HepG2 (cell line): ENCODE measurements at regions not wholly inside any gene's neighbourhood (a gene's known extent, or its start where the extent isn't known, plus 50 kb on each side); places are given as distances from the start of the nearest gene placed in this dataset.
A peak's percentile ranks its signal among the peaks of the same experiment; 100 is the strongest.

Experiments used
- ATM ChIP-seq: fragments of 450-650 bp; IDR thresholded peaks from 2 replicates; pipeline ENCODE4 v1.7.1; 2017; ENCODE audit warnings: mild to moderate bottlenecking, borderline replicate concordance
- CCAR2 ChIP-seq: fragments of 200-400 bp; formaldehyde crosslinking; optimal IDR thresholded peaks from 2 replicates; pipeline ENCODE3; 2018; ENCODE audit warnings: low read depth, mild to moderate bottlenecking, low read length, moderate library complexity
- DMTF1 ChIP-seq: sonication (generic); formaldehyde crosslinking; IDR thresholded peaks from 2 replicates; pipeline ENCODE4 v1.4.0; 2020; ENCODE audit warnings: mild to moderate bottlenecking, missing genetic modification reagents
- FOXO4 ChIP-seq: sonication (generic); formaldehyde crosslinking; conservative IDR thresholded peaks from 2 replicates; pipeline ENCODE4 v1.8.1; 2023; ENCODE audit warnings: missing genetic modification reagents
- HBP1 ChIP-seq: IDR thresholded peaks from 2 replicates; pipeline ENCODE4 v1.6.1; 2016; ENCODE audit warnings: low read depth, control low read depth
- NCOR1 ChIP-seq: fragments of 200-600 bp; sonication (generic); IDR thresholded peaks from 2 replicates; pipeline ENCODE4 v1.7.0; 2017; ENCODE audit warnings: antibody characterized with exemption, low read length, borderline replicate concordance
- NFE2 ChIP-seq: sonication (generic); formaldehyde crosslinking; IDR thresholded peaks from 2 replicates; pipeline ENCODE4 v1.4.0; 2020; ENCODE audit warnings: missing genetic modification reagents
- NFIC ChIP-seq: IDR thresholded peaks from 2 replicates; pipeline ENCODE4 v1.6.1; 2012; ENCODE audit warnings: mild to moderate bottlenecking, low read length, inconsistent platforms
- RNF219 ChIP-seq: sonication (generic); formaldehyde crosslinking; IDR thresholded peaks from 2 replicates; pipeline ENCODE4 v1.5.0; 2020; ENCODE audit warnings: mild to moderate bottlenecking, missing genetic modification reagents
- SALL2 ChIP-seq: sonication (generic); formaldehyde crosslinking; IDR thresholded peaks from 2 replicates; pipeline ENCODE4 v1.8.1; 2023; ENCODE audit warnings: mild to moderate bottlenecking, missing genetic modification reagents, inconsistent platforms
- TBX3 ChIP-seq: fragments of 450-650 bp; IDR thresholded peaks from 2 replicates; pipeline ENCODE4 v1.6.1; 2017; ENCODE audit warnings: antibody characterized with exemption, mild to moderate bottlenecking, inconsistent platforms, borderline replicate concordance
- U2AF1 ChIP-seq: fragments of 200-400 bp; formaldehyde crosslinking; optimal IDR thresholded peaks from 2 replicates; pipeline ENCODE3; 2017; ENCODE audit warnings: mild to moderate bottlenecking, low read depth, low read length
- ZKSCAN5 ChIP-seq: sonication (generic); formaldehyde crosslinking; IDR thresholded peaks from 2 replicates; pipeline ENCODE4 v1.5.1; 2020; ENCODE audit warnings: mild to moderate bottlenecking, missing genetic modification reagents
- ZKSCAN8 ChIP-seq: IDR thresholded peaks from 2 replicates; pipeline ENCODE4 v1.6.1; 2016; ENCODE audit warnings: borderline replicate concordance, missing genetic modification reagents, missing compliant biosample characterization
- ZNF10 ChIP-seq: sonication (generic); formaldehyde crosslinking; IDR thresholded peaks from 2 replicates; pipeline ENCODE4 v1.4.0; 2020; ENCODE audit warnings: mild to moderate bottlenecking, low read depth, missing genetic modification reagents, borderline replicate concordance
- ZNF234 ChIP-seq: sonication (generic); formaldehyde crosslinking; conservative IDR thresholded peaks from 2 replicates; pipeline ENCODE4 v1.5.1; 2020; ENCODE audit warnings: mild to moderate bottlenecking, missing genetic modification reagents
- ZNF362 ChIP-seq: sonication (generic); formaldehyde crosslinking; IDR thresholded peaks from 2 replicates; pipeline ENCODE4 v1.4.0; 2020; ENCODE audit warnings: missing genetic modification reagents, mild to moderate bottlenecking, borderline replicate concordance
- ZNF446 ChIP-seq: sonication (generic); formaldehyde crosslinking; IDR thresholded peaks from 2 replicates; pipeline ENCODE4 v1.5.0; 2020; ENCODE audit warnings: mild to moderate bottlenecking, missing genetic modification reagents
- ZNF773 ChIP-seq: sonication (generic); formaldehyde crosslinking; IDR thresholded peaks from 2 replicates; pipeline ENCODE4 v1.4.0; 2020; ENCODE audit warnings: missing genetic modification reagents, borderline replicate concordance

GRCh38 chr12:115088995-115089841 is 405.2 kb upstream of the TBX3 start (continued):
- TF ChIP-seq ZNF234, result 0 out of 2 replicates have a peak, but pooled peaks have one; percentile 33
- TF ChIP-seq ZKSCAN5, result peak; percentile 90
- TF ChIP-seq ZNF362 (CRISPR knock-in tag), result peak; percentile 25; the same call in 1 of the 2 replicates
- no peak for TF ChIP-seq RNF219 (CRISPR knock-in tag)
- 0 out of 2 replicates have a peak, but pooled peaks have one; percentile 67 for TF ChIP-seq ZNF773 (CRISPR knock-in tag)
- peak; percentile 99 for TF ChIP-seq TBX3
- peak; percentile 60; the same call in 1 of the 2 replicates for TF ChIP-seq NFIC
- TF ChIP-seq ZNF10 (CRISPR knock-in tag), result no peak
- TF ChIP-seq ZKSCAN8 (CRISPR knock-in tag), result peak; percentile 70; the same call in 1 of the 2 replicates
- TF ChIP-seq ZNF446, result no peak
- TF ChIP-seq CCAR2, result no peak
- TF ChIP-seq HBP1 (CRISPR knock-in tag), result peak; percentile 67; the same call in 1 of the 2 replicates
- TF ChIP-seq FOXO4 (CRISPR knock-in tag), result no peak
- TF ChIP-seq SALL2 (CRISPR knock-in tag), result peak; percentile 72
- no peak for TF ChIP-seq DMTF1
- no peak for TF ChIP-seq ATM
- no peak for TF ChIP-seq NFE2 (CRISPR knock-in tag)
- no peak for TF ChIP-seq U2AF1
- 0 out of 2 replicates have a peak, but pooled peaks have one; percentile 62 for TF ChIP-seq NCOR1
